ENCODE measurements at regions not wholly inside any gene's neighbourhood (a gene's known extent, or its start where the extent isn't known, plus 50 kb on each side); places are given as distances from the start of the nearest gene placed in this dataset.

- intact Hi-C loops (cut with DNase I), result no loop called here
- no peak for DNase-seq
- no peaks in the 10 kb centered on the region for H3K9me3 ChIP-seq
- no peak for TF ChIP-seq POLR2A (IDR thresholded peaks at IDR 0.05)
- no peak for TF ChIP-seq CTCF (IDR thresholded peaks at IDR 0.05)
- H3K27ac ChIP-seq, result no peak overlapping the region
- H3K27me3 ChIP-seq, result no peaks in the 10 kb centered on the region
- no peaks in the 10 kb centered on the region for H3K36me3 ChIP-seq
- H3K4me1 ChIP-seq, result no peaks in the 10 kb centered on the region
- no peak overlapping the region for H3K4me3 ChIP-seq
- WGBS, 2 donors, result 81 to 83% methylated on average over 8 of the region's 8 CpGs
Observed at GRCh38 chr13:61950828-61951227, 535.2 kb upstream of the PCDH20 start.

- no peak overlapping the region for H3K4me3 ChIP-seq
- H3K27ac ChIP-seq, result no peak overlapping the region
- no peak for DNase-seq
- TF ChIP-seq POLR2A (IDR thresholded peaks at IDR 0.05), result no peak
- TF ChIP-seq CTCF (IDR thresholded peaks at IDR 0.05), result no peak
- H3K36me3 ChIP-seq, result no peaks in the 10 kb centered on the region
- 77 to 83% methylated on average over 7 of the region's 7 CpGs for WGBS, 2 donors
- intact Hi-C loops (cut with DNase I), result no loop called here
- H3K9me3 ChIP-seq, result no peaks in the 10 kb centered on the region
- no peaks in the 10 kb centered on the region for H3K27me3 ChIP-seq
- H3K4me1 ChIP-seq, result no peaks in the 10 kb centered on the region
Observed at GRCh38 chr13:61944329-61944929, 528.8 kb upstream of the PCDH20 start.

GRCh38 chr13:61935710-61936109 lies 520.1 kb upstream of the PCDH20 start:
- TF ChIP-seq CTCF (IDR thresholded peaks at IDR 0.05) (no peak), POLR2A (IDR thresholded peaks at IDR 0.05) (no peak)

GRCh38 chr13:61927648-61928047 lies 512.0 kb upstream of the PCDH20 start:
- no peaks in the 10 kb centered on the region for H3K27me3 ChIP-seq
- no peak overlapping the region for H3K4me3 ChIP-seq
- DNase-seq, result no peak
- 58 to 79% methylated on average over 1 of the region's 1 CpG for WGBS, 2 donors
- H3K36me3 ChIP-seq, result no peaks in the 10 kb centered on the region
- peaks cover 0 to 11% (median 0%) of the 10 kb centered on the region in 3 donors for H3K9me3 ChIP-seq
- intact Hi-C loops (cut with DNase I), result no loop called here
- TF ChIP-seq POLR2A (IDR thresholded peaks at IDR 0.05), result no peak
- no peaks in the 10 kb centered on the region for H3K4me1 ChIP-seq
- no peak overlapping the region for H3K27ac ChIP-seq

More at GRCh38 chr13:61935710-61936109, 520.1 kb upstream of the PCDH20 start:
- no peaks in the 10 kb centered on the region for H3K27me3 ChIP-seq
- no peak for DNase-seq
- no peaks in the 10 kb centered on the region for H3K4me1 ChIP-seq
- no peaks in the 10 kb centered on the region for H3K36me3 ChIP-seq
- H3K9me3 ChIP-seq, result no peaks in the 10 kb centered on the region
- H3K4me3 ChIP-seq, result no peak overlapping the region
- intact Hi-C loops (cut with DNase I), result no loop called here
- no peak overlapping the region for H3K27ac ChIP-seq
- WGBS, 2 donors, result 77 to 100% methylated on average over 1 of the region's 1 CpG

- no peak for DNase-seq
- 60 to 83% methylated on average over 1 to 2 of the region's 2 CpGs for WGBS, 2 donors
- H3K27me3 ChIP-seq, result no peaks in the 10 kb centered on the region
- H3K4me3 ChIP-seq, result no peak overlapping the region
- intact Hi-C loops (cut with DNase I), result no loop called here
- peaks cover 0 to 11% (median 0%) of the 10 kb centered on the region in 3 donors for H3K9me3 ChIP-seq
- H3K36me3 ChIP-seq, result no peaks in the 10 kb centered on the region
- no peaks in the 10 kb centered on the region for H3K4me1 ChIP-seq
- H3K27ac ChIP-seq, result no peak overlapping the region
- no peak for TF ChIP-seq CTCF (IDR thresholded peaks at IDR 0.05)
Observed at GRCh38 chr13:61918841-61919240, 503.2 kb upstream of the PCDH20 start.

- no peak overlapping the region for H3K27ac ChIP-seq
- H3K9me3 ChIP-seq, result no peaks in the 10 kb centered on the region
- no peaks in the 10 kb centered on the region for H3K36me3 ChIP-seq
- 50 to 61% methylated on average over 1 of the region's 1 CpG for WGBS, 2 donors
- no peak overlapping the region for H3K4me3 ChIP-seq
- H3K27me3 ChIP-seq, result no peaks in the 10 kb centered on the region
- TF ChIP-seq CTCF (IDR thresholded peaks at IDR 0.05) (no peak), POLR2A (IDR thresholded peaks at IDR 0.05) (no peak)
- no peaks in the 10 kb centered on the region for H3K4me1 ChIP-seq
- intact Hi-C loops (cut with DNase I), result no loop called here
- no peak for DNase-seq
Observed at GRCh38 chr13:61916483-61916882, 500.8 kb upstream of the PCDH20 start.
